ENCODE measurements at regions not wholly inside any gene's neighbourhood (a gene's known extent, or its start where the extent isn't known, plus 50 kb on each side); places are given as distances from the start of the nearest gene placed in this dataset.

GRCh38 chr4:64216741-64217140 is 192.5 kb downstream of the TECRL start:
- no peak for TF ChIP-seq CTCF (IDR thresholded peaks at IDR 0.05)
- DNase-seq, result no peak

GRCh38 chr4:64205376-64205775 is 203.9 kb downstream of the TECRL start:
- TF ChIP-seq CTCF (IDR thresholded peaks at IDR 0.05), result no peak
- intact Hi-C loops (cut with DNase I, micrococcal nuclease), result no loop called here
- DNase-seq (no peak), ATAC-seq (no peak)
- H3K36me3 ChIP-seq (ENCODE audit: low read depth), result no peaks in the 10 kb centered on the region
- H3K4me1 ChIP-seq (ENCODE audit: low read depth), result no peaks in the 10 kb centered on the region
- peaks cover 16% of the 10 kb centered on the region for H3K9me3 ChIP-seq
- H3K4me3 ChIP-seq, result no peak overlapping the region

More at GRCh38 chr4:64216741-64217140, 192.5 kb downstream of the TECRL start:
- ATAC-seq, result no peak
- no peaks in the 10 kb centered on the region for H3K4me1 ChIP-seq (ENCODE audit: low read depth)
- intact Hi-C loops (cut with DNase I, micrococcal nuclease), result no loop called here
- no peak overlapping the region for H3K4me3 ChIP-seq
- peaks cover 9% of the 10 kb centered on the region for H3K9me3 ChIP-seq
- no peaks in the 10 kb centered on the region for H3K36me3 ChIP-seq (ENCODE audit: low read depth)

GRCh38 chr4:64200001-64200555 is 209.2 kb downstream of the TECRL start:
- DNase-seq, result no peak
- H3K9me3 ChIP-seq, result no peaks in the 10 kb centered on the region
- TF ChIP-seq CTCF (IDR thresholded peaks at IDR 0.05), result no peak
- no peaks in the 10 kb centered on the region for H3K36me3 ChIP-seq (ENCODE audit: low read depth)
- no peaks in the 10 kb centered on the region for H3K4me1 ChIP-seq (ENCODE audit: low read depth)
- ATAC-seq, result no peak
- H3K4me3 ChIP-seq, result no peak overlapping the region
- intact Hi-C loops (cut with DNase I, micrococcal nuclease), result no loop called here

GRCh38 chr4:64195582-64195981 is 213.7 kb downstream of the TECRL start:
- TF ChIP-seq CTCF (IDR thresholded peaks at IDR 0.05), result no peak
- no peak for DNase-seq
- intact Hi-C loops (cut with DNase I, micrococcal nuclease), result no loop called here
- H3K4me1 ChIP-seq (ENCODE audit: low read depth), result no peaks in the 10 kb centered on the region
- no peak overlapping the region for H3K4me3 ChIP-seq
- ATAC-seq, result no peak
- no peaks in the 10 kb centered on the region for H3K36me3 ChIP-seq (ENCODE audit: low read depth)
- peaks cover 4% of the 10 kb centered on the region for H3K9me3 ChIP-seq

GRCh38 chr4:64192731-64193412 is 216.4 kb downstream of the TECRL start:
- H3K4me1 ChIP-seq (ENCODE audit: low read depth), result no peaks in the 10 kb centered on the region
- no peak for ATAC-seq
- intact Hi-C loops (cut with DNase I, micrococcal nuclease), result no loop called here
- H3K9me3 ChIP-seq, result peaks cover 13% of the 10 kb centered on the region
- no peak for DNase-seq
- no peak overlapping the region for H3K4me3 ChIP-seq
- no peaks in the 10 kb centered on the region for H3K36me3 ChIP-seq (ENCODE audit: low read depth)
- TF ChIP-seq CTCF (IDR thresholded peaks at IDR 0.05), result no peak
